ENCODE measurements at regions not wholly inside any gene's neighbourhood (a gene's known extent, or its start where the extent isn't known, plus 50 kb on each side); places are given as distances from the start of the nearest gene placed in this dataset.
A peak's percentile ranks its signal among the peaks of the same experiment; 100 is the strongest.

- H2AFZ ChIP-seq (ENCODE audit: low read depth, low read length) = no peak overlapping the region
- no peaks in the 10 kb centered on the region for H3K36me3 ChIP-seq (ENCODE audit: insufficient read depth, low read length)
- Mint-ChIP-seq H3K27ac (ENCODE audit: unreplicated experiment) (no peak overlapping the region), H3K4me3 (ENCODE audit: unreplicated experiment) (no peak overlapping the region), H3K9me3 (ENCODE audit: unreplicated experiment) (no peaks in the 10 kb centered on the region), H3K36me3 (ENCODE audit: low read depth, unreplicated experiment) (no peaks in the 10 kb centered on the region), H3K27me3 (ENCODE audit: low read depth, unreplicated experiment) (no peaks in the 10 kb centered on the region), H3K4me1 (ENCODE audit: low read depth, unreplicated experiment) (peaks cover 23% of the 10 kb centered on the region)
- no peak overlapping the region for H3K4me3 ChIP-seq (ENCODE audit: insufficient read depth, low read depth, low read length)
- no peak overlapping the region for H3K4me2 ChIP-seq (ENCODE audit: low read length)
- no peak overlapping the region for H3K27ac ChIP-seq (ENCODE audit: low read depth, low read length)
- DNase-seq (ENCODE audit: low read depth) (no peak), FAIRE-seq (no peak)
- H3K27me3 ChIP-seq (ENCODE audit: insufficient read depth, low read length) = no peaks in the 10 kb centered on the region
- no peak overlapping the region for H3K9ac ChIP-seq (ENCODE audit: low read length)
- no peaks in the 10 kb centered on the region for H3K79me2 ChIP-seq (ENCODE audit: insufficient read depth, low read length)
- no peak for TF ChIP-seq EZH2 (IDR thresholded peaks at IDR 0.05; ENCODE audit: insufficient read depth, low read length)
- TF ChIP-seq, protein P1, sequence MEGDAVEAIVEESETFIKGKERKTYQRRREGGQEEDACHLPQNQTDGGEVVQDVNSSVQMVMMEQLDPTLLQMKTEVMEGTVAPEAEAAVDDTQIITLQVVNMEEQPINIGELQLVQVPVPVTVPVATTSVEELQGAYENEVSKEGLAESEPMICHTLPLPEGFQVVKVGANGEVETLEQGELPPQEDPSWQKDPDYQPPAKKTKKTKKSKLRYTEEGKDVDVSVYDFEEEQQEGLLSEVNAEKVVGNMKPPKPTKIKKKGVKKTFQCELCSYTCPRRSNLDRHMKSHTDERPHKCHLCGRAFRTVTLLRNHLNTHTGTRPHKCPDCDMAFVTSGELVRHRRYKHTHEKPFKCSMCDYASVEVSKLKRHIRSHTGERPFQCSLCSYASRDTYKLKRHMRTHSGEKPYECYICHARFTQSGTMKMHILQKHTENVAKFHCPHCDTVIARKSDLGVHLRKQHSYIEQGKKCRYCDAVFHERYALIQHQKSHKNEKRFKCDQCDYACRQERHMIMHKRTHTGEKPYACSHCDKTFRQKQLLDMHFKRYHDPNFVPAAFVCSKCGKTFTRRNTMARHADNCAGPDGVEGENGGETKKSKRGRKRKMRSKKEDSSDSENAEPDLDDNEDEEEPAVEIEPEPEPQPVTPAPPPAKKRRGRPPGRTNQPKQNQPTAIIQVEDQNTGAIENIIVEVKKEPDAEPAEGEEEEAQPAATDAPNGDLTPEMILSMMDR (IDR thresholded peaks at IDR 0.05; ENCODE audit: insufficient read depth, low read depth, low read length) = no peak
- H3K9me3 ChIP-seq (ENCODE audit: insufficient read depth, low read depth, low read length) = no peaks in the 10 kb centered on the region
- H4K20me1 ChIP-seq (ENCODE audit: insufficient read depth, low read length) = no peaks in the 10 kb centered on the region
- peaks cover 16% of the 10 kb centered on the region for H3K4me1 ChIP-seq (ENCODE audit: insufficient read depth, low read length)
Observed at GRCh38 chr13:47218611-47219010, 321.8 kb upstream of the HTR2A start.

GRCh38 chr13:47216176-47216822, 319.4 kb upstream of the HTR2A start:
- Histone ChIP-seq H3K36me3 (ENCODE audit: insufficient read depth, low read length) (no peaks in the 10 kb centered on the region), H3K4me2 (ENCODE audit: low read length) (peak overlapping the region; percentile 78), H3K27ac (ENCODE audit: low read depth, low read length) (peak overlapping the region; percentile 82), H3K9me3 (ENCODE audit: insufficient read depth, low read depth, low read length) (no peaks in the 10 kb centered on the region), H3K9ac (ENCODE audit: low read length) (peak overlapping the region; percentile 29), H3K79me2 (ENCODE audit: insufficient read depth, low read length) (no peaks in the 10 kb centered on the region), H2AFZ (ENCODE audit: low read depth, low read length) (no peak overlapping the region), H3K27me3 (ENCODE audit: insufficient read depth, low read length) (no peaks in the 10 kb centered on the region), H3K4me1 (ENCODE audit: insufficient read depth, low read length) (peaks cover 19% of the 10 kb centered on the region), H4K20me1 (ENCODE audit: insufficient read depth, low read length) (no peaks in the 10 kb centered on the region), H3K4me3 (ENCODE audit: insufficient read depth, low read depth, low read length) (peak overlapping the region; percentile 25)
- TF ChIP-seq EZH2 (IDR thresholded peaks at IDR 0.05; ENCODE audit: insufficient read depth, low read length) = no peak
- TF ChIP-seq, protein P1 (IDR thresholded peaks at IDR 0.05; ENCODE audit: insufficient read depth, low read depth, low read length) = no peak
- H3K9me3 Mint-ChIP-seq (ENCODE audit: unreplicated experiment) = no peaks in the 10 kb centered on the region
- peak; percentile 63 for DNase-seq (ENCODE audit: low read depth)
- no peaks in the 10 kb centered on the region for H3K27me3 Mint-ChIP-seq (ENCODE audit: low read depth, unreplicated experiment)
- peak overlapping the region; percentile 97 for H3K27ac Mint-ChIP-seq (ENCODE audit: unreplicated experiment)
- peak; percentile 32 for FAIRE-seq
- peaks cover 25% of the 10 kb centered on the region for H3K4me1 Mint-ChIP-seq (ENCODE audit: low read depth, unreplicated experiment)
- no peaks in the 10 kb centered on the region for H3K36me3 Mint-ChIP-seq (ENCODE audit: low read depth, unreplicated experiment)
- no peak overlapping the region for H3K4me3 Mint-ChIP-seq (ENCODE audit: unreplicated experiment)

DNA sequence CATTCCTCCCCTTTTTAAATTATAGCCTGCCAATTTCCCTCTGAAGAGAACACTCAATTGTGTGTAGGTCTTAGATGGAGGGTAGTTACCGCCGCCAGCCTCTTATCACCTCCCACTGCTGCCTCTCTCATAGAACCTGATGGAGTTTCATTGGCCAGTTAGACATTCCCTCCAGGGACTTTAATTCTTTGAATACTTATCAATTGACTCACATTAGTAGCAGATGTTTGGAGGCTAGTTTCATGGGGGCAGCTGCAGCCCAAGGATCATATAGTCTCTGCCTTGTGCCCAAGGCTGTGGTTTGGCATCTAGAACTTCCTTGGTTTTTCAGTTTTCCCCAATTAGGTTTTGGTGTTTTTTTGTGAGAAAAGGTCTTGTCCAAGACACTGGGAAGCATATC, 318.9 kb upstream of the HTR2A start:
- Histone ChIP-seq H3K36me3 (ENCODE audit: insufficient read depth, low read length) (no peaks in the 10 kb centered on the region), H4K20me1 (ENCODE audit: insufficient read depth, low read length) (no peaks in the 10 kb centered on the region), H3K4me3 (ENCODE audit: insufficient read depth, low read depth, low read length) (peak overlapping the region; percentile 25), H3K9me3 (ENCODE audit: insufficient read depth, low read depth, low read length) (no peaks in the 10 kb centered on the region), H3K9ac (ENCODE audit: low read length) (peak overlapping the region; percentile 29), H3K4me1 (ENCODE audit: insufficient read depth, low read length) (peaks cover 25% of the 10 kb centered on the region), H2AFZ (ENCODE audit: low read depth, low read length) (no peak overlapping the region), H3K27ac (ENCODE audit: low read depth, low read length) (peak overlapping the region; percentile 82), H3K4me2 (ENCODE audit: low read length) (peak overlapping the region; percentile 78), H3K27me3 (ENCODE audit: insufficient read depth, low read length) (no peaks in the 10 kb centered on the region), H3K79me2 (ENCODE audit: insufficient read depth, low read length) (no peaks in the 10 kb centered on the region)
- Mint-ChIP-seq H3K27me3 (ENCODE audit: low read depth, unreplicated experiment) (no peaks in the 10 kb centered on the region), H3K27ac (ENCODE audit: unreplicated experiment) (peak overlapping the region; percentile 97), H3K36me3 (ENCODE audit: low read depth, unreplicated experiment) (no peaks in the 10 kb centered on the region), H3K4me1 (ENCODE audit: low read depth, unreplicated experiment) (peaks cover 31% of the 10 kb centered on the region), H3K4me3 (ENCODE audit: unreplicated experiment) (peak overlapping the region; percentile 62), H3K9me3 (ENCODE audit: unreplicated experiment) (no peaks in the 10 kb centered on the region)
- DNase-seq (ENCODE audit: low read depth) (peak; percentile 94), FAIRE-seq (peak; percentile 45)
- no peak for TF ChIP-seq EZH2 (IDR thresholded peaks at IDR 0.05; ENCODE audit: insufficient read depth, low read length)
- TF ChIP-seq, protein P1 (IDR thresholded peaks at IDR 0.05; ENCODE audit: insufficient read depth, low read depth, low read length) = no peak

Measured in astrocyte (in vitro differentiated cells and primary cell).